Hepatocyte (in vitro differentiated cells): ENCODE measurements at regions not wholly inside any gene's neighbourhood (a gene's known extent, or its start where the extent isn't known, plus 50 kb on each side); places are given as distances from the start of the nearest gene placed in this dataset.
"Not testable (repeated sequence)": the region's sequence is repeated elsewhere in the genome, so short reads cannot be mapped to it uniquely, and the experiment has no call there.

ENCODE experiments used
- DNase-seq: peaks from one replicate; pipeline ENCODE4 v3.0.0-alpha.2; 2016; ENCODE audit warnings: low spot score
- H2AFZ ChIP-seq: fragments of 200-600 bp; sonication (generic); 2 replicates; pipeline ENCODE4 v1.6.0; 2016; ENCODE audit warnings: antibody characterized with exemption, mild to moderate bottlenecking
- H3K27ac ChIP-seq: fragments of 200-600 bp; sonication (generic); 2 replicates; pipeline ENCODE4 v1.5.1; 2016; ENCODE audit warnings: mild to moderate bottlenecking
- H3K27me3 ChIP-seq: fragments of 200-600 bp; sonication (generic); 2 replicates; pipeline ENCODE4 v1.6.1; 2016
- H3K36me3 ChIP-seq: fragments of 200-600 bp; sonication (generic); replicated peaks from 2 replicates; pipeline ENCODE4 v1.5.1; 2016; ENCODE audit warnings: low read depth; ENCODE audit not compliant: insufficient read depth
- H3K4me1 ChIP-seq: fragments of 200-600 bp; sonication (generic); 2 replicates; pipeline ENCODE4 v1.5.1; 2016; ENCODE audit warnings: mild to moderate bottlenecking, moderate library complexity; ENCODE audit not compliant: insufficient read depth
- H3K4me2 ChIP-seq: fragments of 200-600 bp; sonication (generic); 2 replicates; pipeline ENCODE4 v1.6.0; 2016
- H3K4me3 ChIP-seq: fragments of 200-600 bp; sonication (generic); 2 replicates; pipeline ENCODE4 v1.5.1; 2016; ENCODE audit warnings: mild to moderate bottlenecking
- H3K79me2 ChIP-seq: fragments of 200-600 bp; sonication (generic); 2 replicates; pipeline ENCODE4 v1.6.0; 2017; ENCODE audit warnings: mild to moderate bottlenecking
- H3K9me2 ChIP-seq: fragments of 200-600 bp; sonication (generic); replicated peaks from 2 replicates; pipeline ENCODE4 v1.6.0; 2017; ENCODE audit warnings: mild to moderate bottlenecking; ENCODE audit not compliant: insufficient read depth
- H3K9me3 ChIP-seq: fragments of 200-600 bp; sonication (generic); 2 replicates; pipeline ENCODE4 v1.5.1; 2016; ENCODE audit warnings: low read depth, mild to moderate bottlenecking
- H4K20me1 ChIP-seq: fragments of 200-600 bp; sonication (generic); 2 replicates; pipeline ENCODE4 v1.6.0; 2016; ENCODE audit warnings: mild to moderate bottlenecking; ENCODE audit not compliant: insufficient read depth, poor library complexity, severe bottlenecking
- EZH2 ChIP-seq: fragments of 200-600 bp; sonication (generic); IDR thresholded peaks from 2 replicates; pipeline ENCODE4 v1.6.1; 2016; ENCODE audit warnings: antibody characterized with exemption, mild to moderate bottlenecking, borderline replicate concordance
- EZH2phosphoT487 ChIP-seq: fragments of 200-600 bp; sonication (generic); IDR thresholded peaks from one replicate; pipeline ENCODE4 v1.6.1; 2018; ENCODE audit warnings: antibody characterized with exemption, mild to moderate bottlenecking, low read depth, moderate library complexity; ENCODE audit not compliant: unreplicated experiment, severe bottlenecking
- WGBS: methylation state at CpG from one replicate; pipeline ENCODE4 v1.1.6; 2016; ENCODE audit warnings: low lambda C conversion rate; ENCODE audit errors: missing lambda C conversion rate; 5-methylcytosine and 5-hydroxymethylcytosine counted together
- TF ChIP-seq, protein P1 (sequence below): fragments of 200-600 bp; sonication (generic); IDR thresholded peaks from 2 replicates; pipeline ENCODE4 v1.5.1; 2016; ENCODE audit warnings: antibody characterized with exemption, mild to moderate bottlenecking; ENCODE audit not compliant: poor library complexity

GRCh38 chr4:179695175-179695574 is 2252.9 kb upstream of the AGA start:
- H3K27ac ChIP-seq, result no peak overlapping the region
- DNase-seq, result no peak
- 83% methylated on average over 4 of the region's 5 CpGs for WGBS
- H3K27me3 ChIP-seq, result no peaks in the 10 kb centered on the region
- H3K36me3 ChIP-seq, result no peaks in the 10 kb centered on the region
- no peak overlapping the region for H2AFZ ChIP-seq
- H4K20me1 ChIP-seq, result no peaks in the 10 kb centered on the region
- H3K4me1 ChIP-seq, result no peaks in the 10 kb centered on the region
- no peak overlapping the region for H3K4me3 ChIP-seq
- no peak overlapping the region for H3K4me2 ChIP-seq
- H3K79me2 ChIP-seq, result no peaks in the 10 kb centered on the region
- H3K9me2 ChIP-seq, result no peaks in the 10 kb centered on the region
- no peaks in the 10 kb centered on the region for H3K9me3 ChIP-seq
- TF ChIP-seq EZH2, result no peak
- no peak for TF ChIP-seq EZH2phosphoT487

DNA sequence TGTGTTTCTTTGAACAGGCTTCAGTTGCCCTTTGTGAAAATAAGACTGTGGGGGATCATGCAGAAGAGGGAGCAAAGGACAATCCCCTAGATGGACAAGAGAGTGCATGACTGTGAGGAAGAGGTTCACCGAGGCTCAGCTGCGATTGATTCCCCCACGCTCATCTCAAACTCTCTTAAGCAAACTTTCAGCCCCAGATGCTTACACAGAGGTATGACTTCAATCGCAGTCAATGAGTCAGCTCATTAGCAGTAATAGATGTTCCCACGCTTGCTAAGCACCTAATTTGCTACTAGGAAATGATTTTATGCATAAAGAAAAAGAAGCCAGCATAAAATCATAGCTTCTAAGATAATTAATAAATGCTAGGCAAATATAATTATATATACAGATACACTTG is 2256.1 kb upstream of the AGA start:
- 67% methylated on average over 5 of the region's 5 CpGs for WGBS
- Histone ChIP-seq H2AFZ (no peak overlapping the region), H3K9me2 (no peaks in the 10 kb centered on the region), H3K4me1 (no peaks in the 10 kb centered on the region), H3K79me2 (no peaks in the 10 kb centered on the region), H3K4me3 (no peak overlapping the region), H3K4me2 (no peak overlapping the region), H3K36me3 (no peaks in the 10 kb centered on the region), H3K27me3 (no peaks in the 10 kb centered on the region), H4K20me1 (no peaks in the 10 kb centered on the region), H3K9me3 (no peaks in the 10 kb centered on the region), H3K27ac (no peak overlapping the region)
- TF ChIP-seq EZH2 (no peak), EZH2phosphoT487 (no peak)
- no peak for DNase-seq

- 42% methylated on average over 4 of the region's 4 CpGs for WGBS
- no peak overlapping the region for H2AFZ ChIP-seq
Observed at GRCh38 chr4:179709961-179710624, 2267.9 kb upstream of the AGA start.

DNA sequence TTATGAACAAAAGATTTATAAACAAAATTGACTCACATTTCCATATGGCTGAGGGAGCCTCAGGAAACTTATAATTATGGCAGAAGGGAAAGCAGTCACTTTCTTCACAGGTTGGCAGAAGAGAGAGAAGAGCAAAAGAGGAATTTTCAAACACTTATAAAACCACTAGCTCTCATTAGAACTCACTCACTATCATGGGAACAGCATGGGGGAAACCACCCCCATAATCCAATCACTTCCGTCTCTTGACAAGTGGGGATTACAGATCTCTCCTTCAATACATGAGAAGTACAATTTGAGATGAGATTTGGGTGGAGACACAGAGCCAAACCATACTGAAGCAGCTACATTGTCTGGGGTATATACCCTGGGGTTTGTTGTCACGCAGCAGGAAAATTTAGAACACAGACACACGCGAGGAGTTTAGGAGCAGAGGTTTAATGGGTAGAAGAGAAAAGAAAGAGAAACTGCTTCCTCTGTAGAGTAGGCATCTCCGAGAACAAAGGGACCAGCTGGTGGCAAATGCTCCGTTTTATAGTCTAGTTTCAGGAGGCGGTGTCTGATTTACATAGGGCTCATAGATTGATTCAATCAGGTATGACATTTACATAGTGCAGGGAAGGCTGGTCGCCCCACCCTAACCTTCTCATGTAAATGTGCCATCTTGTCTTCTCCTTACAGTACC is 2277.7 kb upstream of the AGA start:
- Histone ChIP-seq H3K36me3 (no peaks in the 10 kb centered on the region), H3K4me1 (no peaks in the 10 kb centered on the region), H4K20me1 (no peaks in the 10 kb centered on the region), H3K27me3 (no peaks in the 10 kb centered on the region), H3K79me2 (no peaks in the 10 kb centered on the region), H2AFZ (no peak overlapping the region), H3K4me2 (no peak overlapping the region), H3K9me3 (no peaks in the 10 kb centered on the region), H3K4me3 (no peak overlapping the region), H3K9me2 (no peaks in the 10 kb centered on the region), H3K27ac (no peak overlapping the region)
- WGBS, result 94% methylated on average over 8 of the region's 8 CpGs
- no peak for DNase-seq
- TF ChIP-seq EZH2 (no peak), EZH2phosphoT487 (no peak)
- TF ChIP-seq, protein P1, sequence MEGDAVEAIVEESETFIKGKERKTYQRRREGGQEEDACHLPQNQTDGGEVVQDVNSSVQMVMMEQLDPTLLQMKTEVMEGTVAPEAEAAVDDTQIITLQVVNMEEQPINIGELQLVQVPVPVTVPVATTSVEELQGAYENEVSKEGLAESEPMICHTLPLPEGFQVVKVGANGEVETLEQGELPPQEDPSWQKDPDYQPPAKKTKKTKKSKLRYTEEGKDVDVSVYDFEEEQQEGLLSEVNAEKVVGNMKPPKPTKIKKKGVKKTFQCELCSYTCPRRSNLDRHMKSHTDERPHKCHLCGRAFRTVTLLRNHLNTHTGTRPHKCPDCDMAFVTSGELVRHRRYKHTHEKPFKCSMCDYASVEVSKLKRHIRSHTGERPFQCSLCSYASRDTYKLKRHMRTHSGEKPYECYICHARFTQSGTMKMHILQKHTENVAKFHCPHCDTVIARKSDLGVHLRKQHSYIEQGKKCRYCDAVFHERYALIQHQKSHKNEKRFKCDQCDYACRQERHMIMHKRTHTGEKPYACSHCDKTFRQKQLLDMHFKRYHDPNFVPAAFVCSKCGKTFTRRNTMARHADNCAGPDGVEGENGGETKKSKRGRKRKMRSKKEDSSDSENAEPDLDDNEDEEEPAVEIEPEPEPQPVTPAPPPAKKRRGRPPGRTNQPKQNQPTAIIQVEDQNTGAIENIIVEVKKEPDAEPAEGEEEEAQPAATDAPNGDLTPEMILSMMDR, result no peak

More at GRCh38 chr4:179709961-179710624, 2267.9 kb upstream of the AGA start:
- H3K79me2 ChIP-seq, result no peaks in the 10 kb centered on the region
- H3K9me3 ChIP-seq, result no peaks in the 10 kb centered on the region
- H3K27ac ChIP-seq, result no peak overlapping the region
- no peak overlapping the region for H3K4me3 ChIP-seq
- H3K27me3 ChIP-seq, result no peaks in the 10 kb centered on the region
- H3K9me2 ChIP-seq, result no peaks in the 10 kb centered on the region
- H4K20me1 ChIP-seq, result no peaks in the 10 kb centered on the region
- no peaks in the 10 kb centered on the region for H3K36me3 ChIP-seq
- TF ChIP-seq, protein P1, result no peak
- TF ChIP-seq EZH2 (no peak), EZH2phosphoT487 (no peak)
- H3K4me2 ChIP-seq, result no peak overlapping the region
- H3K4me1 ChIP-seq, result no peaks in the 10 kb centered on the region
- no peak for DNase-seq

DNA sequence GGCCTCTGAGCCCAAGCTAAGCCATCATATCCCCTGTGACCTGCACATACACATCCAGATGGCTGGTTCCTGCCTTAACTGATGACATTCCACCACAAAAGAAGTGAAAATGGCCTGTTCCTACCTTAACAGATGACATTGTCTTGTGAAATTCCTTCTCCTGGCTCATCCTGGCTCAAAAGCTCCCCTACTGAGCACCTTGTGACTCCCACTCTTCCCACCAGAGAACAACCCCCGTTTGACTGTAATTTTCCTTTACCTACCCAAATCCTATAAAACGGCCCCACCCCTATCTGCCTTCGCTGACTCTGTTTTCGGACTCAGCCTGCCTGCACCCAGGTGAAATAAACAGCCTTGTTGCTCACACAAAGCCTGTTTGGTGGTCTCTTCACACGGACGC is 2284.3 kb upstream of the AGA start:
- DNase-seq, H3K4me2 ChIP-seq, H3K9me2 ChIP-seq, H3K4me3 ChIP-seq, H3K27ac ChIP-seq, H3K4me1 ChIP-seq, H2AFZ ChIP-seq, H4K20me1 ChIP-seq, H3K79me2 ChIP-seq, H3K36me3 ChIP-seq, H3K9me3 ChIP-seq, H3K27me3 ChIP-seq: not testable (repeated sequence)
- WGBS, result 80% methylated on average over 6 of the region's 6 CpGs
